H9 (cell line): ENCODE measurements at regions not wholly inside any gene's neighbourhood (a gene's known extent, or its start where the extent isn't known, plus 50 kb on each side); places are given as distances from the start of the nearest gene placed in this dataset.
A peak's percentile ranks its signal among the peaks of the same experiment; 100 is the strongest.

ENCODE experiments used
- DNase-seq: peaks from one replicate; pipeline ENCODE4 v3.0.0-alpha.2; 2017
- H2AFZ ChIP-seq: one replicate; pipeline ENCODE4 v1.6.1; 2013; ENCODE audit warnings: mild to moderate bottlenecking, low read length, control low read depth, moderate library complexity
- H2AK5ac ChIP-seq: 2 replicates; pipeline ENCODE4 v1.6.1; 2013; ENCODE audit warnings: low read length, control low read depth, mixed read lengths; ENCODE audit not compliant: insufficient read length
- H2BK120ac ChIP-seq: one replicate; pipeline ENCODE4 v1.6.1; 2013; ENCODE audit warnings: low read depth, mild to moderate bottlenecking, low read length, control low read depth, inconsistent platforms; ENCODE audit not compliant: poor library complexity, severe bottlenecking
- H2BK12ac ChIP-seq: 2 replicates; pipeline ENCODE4 v1.6.1; 2013; ENCODE audit warnings: low read length, control low read depth, mixed read lengths, low read depth; ENCODE audit not compliant: insufficient read length
- H2BK15ac ChIP-seq: 2 replicates; pipeline ENCODE4 v1.6.1; 2013; ENCODE audit warnings: low read depth, low read length, control low read depth
- H2BK20ac ChIP-seq: one replicate; pipeline ENCODE4 v1.6.1; 2013; ENCODE audit warnings: low read depth, mild to moderate bottlenecking, low read length, control low read depth, inconsistent platforms; ENCODE audit not compliant: poor library complexity, severe bottlenecking
- H2BK5ac ChIP-seq: 2 replicates; pipeline ENCODE4 v1.6.1; 2013; ENCODE audit warnings: low read length, control low read depth, mixed read lengths; ENCODE audit not compliant: insufficient read length
- H3K14ac ChIP-seq: 2 replicates; pipeline ENCODE4 v1.6.1; 2013; ENCODE audit warnings: low read length, control low read depth; ENCODE audit not compliant: insufficient read depth
- H3K18ac ChIP-seq: 2 replicates; pipeline ENCODE4 v1.6.1; 2013; ENCODE audit warnings: low read depth, mild to moderate bottlenecking, mixed read lengths, low read length, control low read depth; ENCODE audit not compliant: insufficient read length
- H3K23ac ChIP-seq: 2 replicates; pipeline ENCODE4 v1.6.1; 2013; ENCODE audit warnings: low read length, control low read depth, mixed read lengths, low read depth; ENCODE audit not compliant: insufficient read length
- H3K23me2 ChIP-seq: 2 replicates; pipeline ENCODE4 v1.6.1; 2013; ENCODE audit warnings: low read depth, mild to moderate bottlenecking, mixed read lengths, low read length, control low read depth; ENCODE audit not compliant: insufficient read length, poor library complexity, severe bottlenecking
- H3K27ac ChIP-seq: 2 replicates; pipeline ENCODE4 v1.5.1; 2013; ENCODE audit warnings: low read length, control low read depth, mixed read lengths, low read depth; ENCODE audit not compliant: insufficient read length
- H3K27me3 ChIP-seq: 2 replicates; pipeline ENCODE4 v1.6.1; 2013; ENCODE audit warnings: low read length, control low read depth, inconsistent platforms; ENCODE audit not compliant: insufficient read depth
- H3K4ac ChIP-seq: 2 replicates; pipeline ENCODE4 v1.6.1; 2013; ENCODE audit warnings: low read depth, mild to moderate bottlenecking, control low read depth, inconsistent platforms, low read length, moderate library complexity
- H3K4me1 ChIP-seq: 2 replicates; pipeline ENCODE4 v1.6.1; 2013; ENCODE audit warnings: low read length, control low read depth, inconsistent platforms; ENCODE audit not compliant: insufficient read depth
- H3K4me2 ChIP-seq: 2 replicates; pipeline ENCODE4 v1.6.1; 2013; ENCODE audit warnings: low read length, control low read depth, mixed read lengths; ENCODE audit not compliant: insufficient read length, insufficient read depth
- H3K56ac ChIP-seq: 2 replicates; pipeline ENCODE4 v1.6.1; 2013; ENCODE audit warnings: low read depth, mild to moderate bottlenecking, mixed read lengths, low read length, control low read depth; ENCODE audit not compliant: insufficient read length
- H3K79me1 ChIP-seq: 2 replicates; pipeline ENCODE4 v1.6.1; 2013; ENCODE audit warnings: low read depth, mild to moderate bottlenecking, moderate library complexity, low read length, control low read depth, inconsistent platforms; ENCODE audit not compliant: insufficient read depth, poor library complexity, severe bottlenecking
- H3K79me2 ChIP-seq: 2 replicates; pipeline ENCODE4 v1.6.1; 2013; ENCODE audit warnings: low read length, control low read depth, inconsistent platforms; ENCODE audit not compliant: insufficient read depth
- H3K9ac ChIP-seq: 2 replicates; pipeline ENCODE4 v1.6.1; 2013; ENCODE audit warnings: low read length, control low read depth, mixed read lengths; ENCODE audit not compliant: insufficient read length; ENCODE audit errors: extremely low read depth
- H3K9me3 ChIP-seq: one replicate; pipeline ENCODE4 v1.6.1; 2013; ENCODE audit warnings: low read depth, low read length, inconsistent platforms; ENCODE audit not compliant: control insufficient read depth
- H3T11ph ChIP-seq: one replicate; pipeline ENCODE4 v1.6.1; 2013; ENCODE audit warnings: mild to moderate bottlenecking, low read length, control low read depth, inconsistent platforms
- H4K20me1 ChIP-seq: one replicate; pipeline ENCODE4 v1.6.1; 2013; ENCODE audit not compliant: control insufficient read depth, insufficient read length, insufficient read depth
- H4K5ac ChIP-seq: 2 replicates; pipeline ENCODE4 v1.6.1; 2013; ENCODE audit warnings: low read depth, mild to moderate bottlenecking, mixed read lengths, low read length, control low read depth; ENCODE audit not compliant: insufficient read length
- H4K8ac ChIP-seq: replicated peaks from 2 replicates; pipeline ENCODE4 v1.6.1; 2013; ENCODE audit warnings: low read length, control low read depth, mixed read lengths, low read depth; ENCODE audit not compliant: insufficient read length
- H4K91ac ChIP-seq: 2 replicates; pipeline ENCODE4 v1.6.1; 2013; ENCODE audit warnings: low read depth, mild to moderate bottlenecking, moderate library complexity, mixed read lengths, low read length, control low read depth; ENCODE audit not compliant: insufficient read length
- H3K27ac Mint-ChIP-seq, 3 experiments: 2 replicates in 2 of 3; 3 replicates in 1 of 3; pipeline ENCODE4 v1.8.0; 2020 to 2021; ENCODE audit warnings: mixed read lengths in 3 of 3, mild to moderate bottlenecking in 1 of 3, moderate library complexity in 1 of 3
- H3K27me3 Mint-ChIP-seq: 2 replicates; pipeline ENCODE4 v1.8.0; 2021; ENCODE audit warnings: low read depth, mild to moderate bottlenecking, moderate library complexity, mixed read lengths
- H3K36me3 Mint-ChIP-seq, 3 experiments: 2 replicates in 2 of 3; 3 replicates in 1 of 3; pipeline ENCODE4 v1.8.0; 2020 to 2021; ENCODE audit warnings: low read depth in 3 of 3, mixed read lengths in 3 of 3; ENCODE audit not compliant: insufficient read depth in 1 of 3
- H3K4me1 Mint-ChIP-seq, 2 experiments: 2 replicates each; pipeline ENCODE4 v1.8.0; 2020; ENCODE audit warnings: mixed read lengths in 2 of 2
- H3K4me3 Mint-ChIP-seq, 2 experiments: 2 replicates in 1 of 2; 3 replicates in 1 of 2; pipeline ENCODE4 v1.8.0; 2020 to 2021; ENCODE audit warnings: mild to moderate bottlenecking in 2 of 2, mixed read lengths in 2 of 2, moderate library complexity in 1 of 2
- H3K9me3 Mint-ChIP-seq, 2 experiments: 2 replicates in 1 of 2; 3 replicates in 1 of 2; pipeline ENCODE4 v1.8.0; 2020; ENCODE audit warnings: mild to moderate bottlenecking in 2 of 2, mixed read lengths in 2 of 2, moderate library complexity in 1 of 2
- WGBS: extraction: QIAGEN DNeasy Blood & Tissue Kit; methylation state at CpG from one replicate; pipeline ENCODE4 v1.1.7; 2013; ENCODE audit warnings: missing lambda C conversion rate, low lambda C conversion rate, mixed read lengths; ENCODE audit not compliant: insufficient read length; ENCODE audit errors: extremely low coverage; 5-methylcytosine and 5-hydroxymethylcytosine counted together
- TF ChIP-seq, protein P1 (sequence below): fragments of 200-600 bp; sonication (generic); conservative IDR thresholded peaks from 3 replicates; pipeline ENCODE4 v1.8.0; 2021; ENCODE audit warnings: antibody characterized with exemption, mild to moderate bottlenecking

DNA sequence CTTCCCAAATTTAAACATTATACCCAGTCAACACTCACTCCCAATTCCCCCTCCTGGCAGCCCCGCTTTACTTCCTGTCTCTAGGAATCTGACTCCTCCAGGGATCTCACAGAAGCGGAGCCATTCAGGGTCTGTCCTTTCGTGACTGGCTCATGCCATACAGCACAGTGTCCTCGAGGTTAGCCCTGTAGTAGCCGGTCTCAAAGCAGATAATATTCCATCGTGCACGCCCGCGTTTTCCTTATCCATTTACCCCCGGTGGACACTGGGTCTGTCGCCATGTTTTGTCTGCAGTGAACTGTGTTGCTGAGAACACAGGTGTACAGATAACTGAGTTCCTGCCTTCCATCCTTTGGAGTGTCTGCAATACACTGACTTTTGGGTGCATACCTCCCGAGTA is 95.3 kb downstream of the TTLL2 start:
- no peak overlapping the region for H4K8ac ChIP-seq
- no peak overlapping the region for H3K4me3 Mint-ChIP-seq
- peak overlapping the region; percentile 27 to 43 (median 42); a peak in 1 of 7 replicates for H3K27ac Mint-ChIP-seq
- no peak overlapping the region for H3K4me2 ChIP-seq
- H4K91ac ChIP-seq, result no peak overlapping the region
- H3K27ac ChIP-seq, result no peak overlapping the region
- H2AK5ac ChIP-seq, result no peak overlapping the region
- peaks cover 0 to 2% of the 10 kb centered on the region in 2 experiments; a peak in 3 of 5 replicates for H3K9me3 Mint-ChIP-seq
- H4K20me1 ChIP-seq, result no peaks in the 10 kb centered on the region
- no peak overlapping the region for H2BK120ac ChIP-seq
- H3K79me2 ChIP-seq, result no peaks in the 10 kb centered on the region
- H3K4ac ChIP-seq, result no peak overlapping the region
- TF ChIP-seq, protein P1, sequence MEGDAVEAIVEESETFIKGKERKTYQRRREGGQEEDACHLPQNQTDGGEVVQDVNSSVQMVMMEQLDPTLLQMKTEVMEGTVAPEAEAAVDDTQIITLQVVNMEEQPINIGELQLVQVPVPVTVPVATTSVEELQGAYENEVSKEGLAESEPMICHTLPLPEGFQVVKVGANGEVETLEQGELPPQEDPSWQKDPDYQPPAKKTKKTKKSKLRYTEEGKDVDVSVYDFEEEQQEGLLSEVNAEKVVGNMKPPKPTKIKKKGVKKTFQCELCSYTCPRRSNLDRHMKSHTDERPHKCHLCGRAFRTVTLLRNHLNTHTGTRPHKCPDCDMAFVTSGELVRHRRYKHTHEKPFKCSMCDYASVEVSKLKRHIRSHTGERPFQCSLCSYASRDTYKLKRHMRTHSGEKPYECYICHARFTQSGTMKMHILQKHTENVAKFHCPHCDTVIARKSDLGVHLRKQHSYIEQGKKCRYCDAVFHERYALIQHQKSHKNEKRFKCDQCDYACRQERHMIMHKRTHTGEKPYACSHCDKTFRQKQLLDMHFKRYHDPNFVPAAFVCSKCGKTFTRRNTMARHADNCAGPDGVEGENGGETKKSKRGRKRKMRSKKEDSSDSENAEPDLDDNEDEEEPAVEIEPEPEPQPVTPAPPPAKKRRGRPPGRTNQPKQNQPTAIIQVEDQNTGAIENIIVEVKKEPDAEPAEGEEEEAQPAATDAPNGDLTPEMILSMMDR, result no peak
- no peaks in the 10 kb centered on the region for H3K79me1 ChIP-seq
- no peak overlapping the region for H2BK20ac ChIP-seq
- H2BK5ac ChIP-seq, result no peak overlapping the region
- H3K9ac ChIP-seq, result no peak overlapping the region
- peak overlapping the region; percentile 84 for H3K56ac ChIP-seq
- no peaks in the 10 kb centered on the region for H3K36me3 Mint-ChIP-seq
- no peak overlapping the region for H2BK12ac ChIP-seq
- no peak overlapping the region for H2BK15ac ChIP-seq
- no peaks in the 10 kb centered on the region for H3K27me3 Mint-ChIP-seq
- H3K27me3 ChIP-seq, result no peaks in the 10 kb centered on the region
- H4K5ac ChIP-seq, result no peak overlapping the region
- H3K14ac ChIP-seq, result peak overlapping the region; percentile 75; the same call in 1 of the 2 replicates
- no peaks in the 10 kb centered on the region for H3K23me2 ChIP-seq
- peak; percentile 42 for DNase-seq
- no peak overlapping the region for H2AFZ ChIP-seq
- H3K9me3 ChIP-seq, result no peaks in the 10 kb centered on the region
- H3K4me1 Mint-ChIP-seq, result peaks cover 18 to 22% of the 10 kb centered on the region in 2 experiments
- WGBS, result no CpG with 5 or more reads among the region's 12 CpGs
- H3K4me1 ChIP-seq, result peaks cover 3% of the 10 kb centered on the region; the same call in 1 of the 2 replicates
- no peak overlapping the region for H3T11ph ChIP-seq
- H3K23ac ChIP-seq, result no peak overlapping the region
- no peak overlapping the region for H3K18ac ChIP-seq
